ENCODE measurements at regions not wholly inside any gene's neighbourhood (a gene's known extent, or its start where the extent isn't known, plus 50 kb on each side); places are given as distances from the start of the nearest gene placed in this dataset.

- DNase-seq (peak; percentile 32), ATAC-seq (ENCODE audit: low read depth) (no peak)
- Histone ChIP-seq H4K20me1 (ENCODE audit: control insufficient read depth, insufficient read depth, low read length, poor library complexity, severe bottlenecking) (no peaks in the 10 kb centered on the region), H3K27me3 (replicated peaks in 1 of 4; ENCODE audit: control extremely low read depth in 1 of 4, control insufficient read depth in 3 of 4, insufficient read depth in 4 of 4, low read length in 3 of 4) (no peaks in the 10 kb centered on the region), H3K9ac (ENCODE audit: low read length) (no peak overlapping the region), H3K9me3 (ENCODE audit: control extremely low read depth in 1 of 3, control insufficient read depth in 2 of 3, insufficient read depth in 1 of 3, low read length in 2 of 3) (peaks cover 0 to 2% (median 0%) of the 10 kb centered on the region in 3 donors), H3K36me3 (replicated peaks in 1 of 2; ENCODE audit: control extremely low read depth in 1 of 2, control insufficient read depth in 1 of 2, extremely low read depth in 1 of 2, insufficient read depth in 2 of 2, low read length in 1 of 2) (no peaks in the 10 kb centered on the region), H2AFZ (ENCODE audit: insufficient read depth, low read depth, low read length, poor library complexity, severe bottlenecking) (no peak overlapping the region), H3K4me2 (replicated peaks; ENCODE audit: low read depth, low read length, poor library complexity, severe bottlenecking) (no peak overlapping the region), H3K4me1 (ENCODE audit: control insufficient read depth in 2 of 2, insufficient read depth in 2 of 2, low read length in 2 of 2) (no peaks in the 10 kb centered on the region), H3K79me2 (ENCODE audit: control insufficient read depth, insufficient read depth, low read length) (no peaks in the 10 kb centered on the region), H3K4me3 (ENCODE audit: control extremely low read depth in 1 of 5, extremely low read depth in 1 of 5, insufficient read depth in 1 of 5, low read depth in 2 of 5, low read length in 4 of 5) (no peak overlapping the region), H3K27ac (ENCODE audit: low read length in 2 of 2) (no peak overlapping the region)
- ChIA-PET CTCF (interaction anchor here (0.7 to 1.2 kb wide), 3 partner anchors 251 to 726 kb away, joined by 3 to 8 read pairs (median 3); no protein-coding TSS in a partner anchor), POLR2A (no interaction called here)
- intact Hi-C loops (cut with micrococcal nuclease) = loop anchor here (1.0 to 10.0 kb wide), 4 partner anchors 618 to 905 kb away; no protein-coding TSS in a partner anchor
- no CpG with 5 or more reads among the region's 3 CpGs for WGBS (ENCODE audit: insufficient coverage)
- Mint-ChIP-seq H3K4me3 (no peak overlapping the region), H3K27ac (no peak overlapping the region), H3K4me1 (peaks cover 5% of the 10 kb centered on the region), H3K9me3 (ENCODE audit: insufficient read depth) (no peaks in the 10 kb centered on the region), H3K27me3 (no peaks in the 10 kb centered on the region)
- no peak for TF ChIP-seq EZH2 (IDR thresholded peaks at IDR 0.05; ENCODE audit: borderline replicate concordance, insufficient read depth, low read depth, low read length, poor library complexity, severe bottlenecking)
- peak; percentile 67 for TF ChIP-seq CTCF (IDR thresholded peaks at IDR 0.05)
Observed at GRCh38 chr12:24109381-24110039, 160.0 kb upstream of the SOX5 start.

- Mint-ChIP-seq H3K4me1 (no peaks in the 10 kb centered on the region), H3K27me3 (no peaks in the 10 kb centered on the region), H3K4me3 (no peak overlapping the region), H3K9me3 (ENCODE audit: insufficient read depth) (no peaks in the 10 kb centered on the region), H3K27ac (no peak overlapping the region)
- H3K4me2 ChIP-seq (replicated peaks; ENCODE audit: low read depth, low read length, poor library complexity, severe bottlenecking) = no peak overlapping the region
- no peaks in the 10 kb centered on the region for H4K20me1 ChIP-seq (ENCODE audit: control insufficient read depth, insufficient read depth, low read length, poor library complexity, severe bottlenecking)
- ChIA-PET POLR2A (no interaction called here), CTCF (no interaction called here)
- H3K36me3 ChIP-seq (replicated peaks in 1 of 2; ENCODE audit: control extremely low read depth in 1 of 2, control insufficient read depth in 1 of 2, extremely low read depth in 1 of 2, insufficient read depth in 2 of 2, low read length in 1 of 2) = no peaks in the 10 kb centered on the region
- no peaks in the 10 kb centered on the region for H3K79me2 ChIP-seq (ENCODE audit: control insufficient read depth, insufficient read depth, low read length)
- H3K27ac ChIP-seq (ENCODE audit: low read length in 2 of 2) = no peak overlapping the region
- WGBS (ENCODE audit: insufficient coverage) = no CpG with 5 or more reads among the region's 3 CpGs
- ATAC-seq (ENCODE audit: low read depth) (no peak), DNase-seq (no peak)
- H2AFZ ChIP-seq (ENCODE audit: insufficient read depth, low read depth, low read length, poor library complexity, severe bottlenecking) = no peak overlapping the region
- peaks cover 0 to 3% (median 0%) of the 10 kb centered on the region in 3 donors for H3K9me3 ChIP-seq (ENCODE audit: control extremely low read depth in 1 of 3, control insufficient read depth in 2 of 3, insufficient read depth in 1 of 3, low read length in 2 of 3)
- no peaks in the 10 kb centered on the region for H3K27me3 ChIP-seq (replicated peaks in 1 of 4; ENCODE audit: control extremely low read depth in 1 of 4, control insufficient read depth in 3 of 4, insufficient read depth in 4 of 4, low read length in 3 of 4)
- no peak overlapping the region for H3K9ac ChIP-seq (ENCODE audit: low read length)
- intact Hi-C loops (cut with micrococcal nuclease) = loop anchor here (10.0 kb wide), 1 partner anchor 898 kb away; no protein-coding TSS in a partner anchor
- TF ChIP-seq EZH2 (IDR thresholded peaks at IDR 0.05; ENCODE audit: borderline replicate concordance, insufficient read depth, low read depth, low read length, poor library complexity, severe bottlenecking) (no peak), CTCF (IDR thresholded peaks at IDR 0.05) (no peak)
- H3K4me1 ChIP-seq (ENCODE audit: control insufficient read depth in 2 of 2, insufficient read depth in 2 of 2, low read length in 2 of 2) = no peaks in the 10 kb centered on the region
- no peak overlapping the region for H3K4me3 ChIP-seq (ENCODE audit: control extremely low read depth in 1 of 5, extremely low read depth in 1 of 5, insufficient read depth in 1 of 5, low read depth in 2 of 5, low read length in 4 of 5)
Observed at GRCh38 chr12:24102676-24103075, 153.2 kb upstream of the SOX5 start.
